Keratinocyte (primary cell): ENCODE measurements at regions not wholly inside any gene's neighbourhood (a gene's known extent, or its start where the extent isn't known, plus 50 kb on each side); places are given as distances from the start of the nearest gene placed in this dataset.
A peak's percentile ranks its signal among the peaks of the same experiment; 100 is the strongest.

Source experiments
- EZH2 ChIP-seq: IDR thresholded peaks from one replicate; pipeline ENCODE4 v1.6.1; 2012; ENCODE audit warnings: inconsistent platforms, mild to moderate bottlenecking, low read length, moderate library complexity
- TF ChIP-seq, protein P1 (sequence below), 3 experiments: IDR thresholded peaks in 1 of 3; conservative IDR thresholded peaks in 1 of 3; optimal IDR thresholded peaks in 1 of 3; 2 replicates in 2 of 3; 3 replicates in 1 of 3; pipeline versions ENCODE3 to v1.5.1; 2011; ENCODE audit warnings: low read length in 3 of 3, mild to moderate bottlenecking in 3 of 3, moderate library complexity in 2 of 3, control low read depth in 1 of 3, inconsistent platforms in 1 of 3; ENCODE audit not compliant: insufficient read depth in 2 of 3; ENCODE audit errors: extremely low read depth in 1 of 3

DNA sequence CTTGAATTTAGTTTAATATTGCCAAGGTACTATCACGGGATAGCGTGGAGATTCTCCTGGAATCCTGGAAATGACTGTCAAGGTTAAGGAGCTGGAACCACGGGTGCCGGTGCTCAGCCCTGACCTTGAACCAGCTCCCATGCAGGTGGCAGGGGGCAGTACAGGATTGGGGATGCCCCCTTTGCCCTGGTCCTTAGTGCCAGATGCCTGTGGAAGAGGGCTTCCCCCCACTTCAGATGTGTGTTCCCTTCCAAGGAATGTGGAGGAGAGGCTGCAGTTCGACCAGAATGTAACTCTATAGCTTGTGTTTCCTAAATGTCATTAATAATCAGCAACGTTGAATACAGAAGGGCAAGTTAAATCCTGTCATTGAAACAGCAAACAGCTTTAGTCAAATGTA lies 258.9 kb downstream of the VRK1 start:
- TF ChIP-seq, protein P1, sequence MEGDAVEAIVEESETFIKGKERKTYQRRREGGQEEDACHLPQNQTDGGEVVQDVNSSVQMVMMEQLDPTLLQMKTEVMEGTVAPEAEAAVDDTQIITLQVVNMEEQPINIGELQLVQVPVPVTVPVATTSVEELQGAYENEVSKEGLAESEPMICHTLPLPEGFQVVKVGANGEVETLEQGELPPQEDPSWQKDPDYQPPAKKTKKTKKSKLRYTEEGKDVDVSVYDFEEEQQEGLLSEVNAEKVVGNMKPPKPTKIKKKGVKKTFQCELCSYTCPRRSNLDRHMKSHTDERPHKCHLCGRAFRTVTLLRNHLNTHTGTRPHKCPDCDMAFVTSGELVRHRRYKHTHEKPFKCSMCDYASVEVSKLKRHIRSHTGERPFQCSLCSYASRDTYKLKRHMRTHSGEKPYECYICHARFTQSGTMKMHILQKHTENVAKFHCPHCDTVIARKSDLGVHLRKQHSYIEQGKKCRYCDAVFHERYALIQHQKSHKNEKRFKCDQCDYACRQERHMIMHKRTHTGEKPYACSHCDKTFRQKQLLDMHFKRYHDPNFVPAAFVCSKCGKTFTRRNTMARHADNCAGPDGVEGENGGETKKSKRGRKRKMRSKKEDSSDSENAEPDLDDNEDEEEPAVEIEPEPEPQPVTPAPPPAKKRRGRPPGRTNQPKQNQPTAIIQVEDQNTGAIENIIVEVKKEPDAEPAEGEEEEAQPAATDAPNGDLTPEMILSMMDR (optimal IDR thresholded peaks at IDR 0.05 in 1 of 3, IDR thresholded peaks at IDR 0.05 in 1 of 3, conservative IDR thresholded peaks at IDR 0.05 in 1 of 3; ENCODE audit: extremely low read depth in 1 of 3, insufficient read depth in 2 of 3, low read length in 3 of 3) = peak in 1 of 3 experiments; percentile 44
- no peak for TF ChIP-seq EZH2
